ENCODE measurements at regions not wholly inside any gene's neighbourhood (a gene's known extent, or its start where the extent isn't known, plus 50 kb on each side); places are given as distances from the start of the nearest gene placed in this dataset.

DNA sequence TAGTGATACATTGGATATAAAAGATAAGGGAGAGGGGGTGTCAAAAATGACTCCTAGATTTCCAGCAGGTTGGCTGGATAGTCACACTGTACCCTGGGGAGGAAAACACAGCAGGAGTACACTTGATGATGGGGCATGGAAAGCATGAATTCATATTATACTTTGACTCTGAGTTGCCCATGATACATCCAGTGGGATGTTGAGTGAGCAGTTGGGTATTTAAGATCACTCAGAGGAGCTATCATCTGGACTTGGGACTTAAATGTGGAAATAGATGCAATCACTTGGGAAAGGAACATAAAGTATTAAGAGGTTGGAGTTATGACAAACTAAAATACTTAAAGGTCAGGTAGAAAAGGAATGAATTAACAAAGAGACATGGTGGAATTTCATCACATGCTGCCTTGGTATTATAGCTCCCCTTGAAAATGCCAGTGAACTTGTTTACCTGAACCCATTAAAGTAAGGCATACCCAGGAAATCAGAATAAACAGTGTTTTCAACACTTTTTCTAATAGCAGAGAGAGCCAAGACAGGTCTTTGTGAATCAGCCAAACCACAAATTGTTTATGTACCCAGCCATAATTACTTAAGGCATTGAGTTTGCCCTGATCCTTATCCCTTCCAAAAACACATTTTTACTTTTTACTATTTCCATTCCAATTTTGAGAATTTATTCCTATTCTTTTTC, 49.9 kb upstream of the ABI3BP start:
- no peak for DNase-seq (ENCODE audit: low spot score)
- in situ Hi-C loops (cut with MboI; ENCODE audit: low pct_unique_long_range_greater_than_20kb, low sequenced_read_pairs, unreplicated experiment) = no loop called here
- TF ChIP-seq, protein P1, sequence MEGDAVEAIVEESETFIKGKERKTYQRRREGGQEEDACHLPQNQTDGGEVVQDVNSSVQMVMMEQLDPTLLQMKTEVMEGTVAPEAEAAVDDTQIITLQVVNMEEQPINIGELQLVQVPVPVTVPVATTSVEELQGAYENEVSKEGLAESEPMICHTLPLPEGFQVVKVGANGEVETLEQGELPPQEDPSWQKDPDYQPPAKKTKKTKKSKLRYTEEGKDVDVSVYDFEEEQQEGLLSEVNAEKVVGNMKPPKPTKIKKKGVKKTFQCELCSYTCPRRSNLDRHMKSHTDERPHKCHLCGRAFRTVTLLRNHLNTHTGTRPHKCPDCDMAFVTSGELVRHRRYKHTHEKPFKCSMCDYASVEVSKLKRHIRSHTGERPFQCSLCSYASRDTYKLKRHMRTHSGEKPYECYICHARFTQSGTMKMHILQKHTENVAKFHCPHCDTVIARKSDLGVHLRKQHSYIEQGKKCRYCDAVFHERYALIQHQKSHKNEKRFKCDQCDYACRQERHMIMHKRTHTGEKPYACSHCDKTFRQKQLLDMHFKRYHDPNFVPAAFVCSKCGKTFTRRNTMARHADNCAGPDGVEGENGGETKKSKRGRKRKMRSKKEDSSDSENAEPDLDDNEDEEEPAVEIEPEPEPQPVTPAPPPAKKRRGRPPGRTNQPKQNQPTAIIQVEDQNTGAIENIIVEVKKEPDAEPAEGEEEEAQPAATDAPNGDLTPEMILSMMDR (IDR thresholded peaks at IDR 0.05; ENCODE audit: extremely low read depth, insufficient read depth, missing control alignments) = no peak

Data from GM13977 (cell line).